NCI-H2029 (cell line): ENCODE measurements at regions not wholly inside any gene's neighbourhood (a gene's known extent, or its start where the extent isn't known, plus 50 kb on each side); places are given as distances from the start of the nearest gene placed in this dataset.
"Not testable (repeated sequence)": the region's sequence is repeated elsewhere in the genome, so short reads cannot be mapped to it uniquely, and the experiment has no call there.

Experiments
- DNase-seq: peaks from one replicate; lab custom pipeline; 2025; lab: John Stamatoyannopoulos, UW

- DNase-seq: no peak
These were observed 52.1 kb downstream of the PWWP3B start for GRCh38 chrX:106220177-106220576.

GRCh38 chrX:106243376-106243775, 75.3 kb downstream of the PWWP3B start:
- no peak for DNase-seq

- DNase-seq: no peak
These were observed 78.4 kb downstream of the PWWP3B start for GRCh38 chrX:106246511-106246910.

- no peak for DNase-seq
These were observed 79.1 kb downstream of the PWWP3B start for GRCh38 chrX:106247162-106247561.

- no peak for DNase-seq
These were observed 81.7 kb downstream of the PWWP3B start for GRCh38 chrX:106249706-106250379.

GRCh38 chrX:106263817-106264216, 95.7 kb downstream of the PWWP3B start:
- DNase-seq: no peak

- not testable (repeated sequence) for DNase-seq
These were observed 106.0 kb downstream of the PWWP3B start for GRCh38 chrX:106273947-106274587.

- DNase-seq: not testable (repeated sequence)
These were observed 107.1 kb downstream of the PWWP3B start for GRCh38 chrX:106275172-106275571.

- DNase-seq: no peak
These were observed 110.8 kb downstream of the PWWP3B start for GRCh38 chrX:106278951-106279350.

GRCh38 chrX:106281383-106281782, 113.3 kb downstream of the PWWP3B start:
- DNase-seq: no peak

- DNase-seq: no peak
These were observed 115.7 kb downstream of the PWWP3B start for GRCh38 chrX:106283841-106284240.

GRCh38 chrX:106284431-106285025, 116.4 kb downstream of the PWWP3B start:
- no peak for DNase-seq

GRCh38 chrX:106286053-106286650, 118.0 kb downstream of the PWWP3B start:
- no peak for DNase-seq

- DNase-seq: not testable (repeated sequence)
These were observed 122.7 kb downstream of the PWWP3B start for GRCh38 chrX:106290778-106291177.

GRCh38 chrX:106291779-106292390, 123.8 kb downstream of the PWWP3B start:
- not testable (repeated sequence) for DNase-seq

GRCh38 chrX:106300239-106300638, 132.1 kb downstream of the PWWP3B start:
- DNase-seq: no peak

GRCh38 chrX:106300656-106301055, 132.6 kb downstream of the PWWP3B start:
- DNase-seq: no peak

- no peak for DNase-seq
These were observed 134.2 kb downstream of the PWWP3B start for GRCh38 chrX:106302304-106302703.

GRCh38 chrX:106306391-106306947, 138.4 kb downstream of the PWWP3B start:
- no peak for DNase-seq

GRCh38 chrX:106323357-106323756, 155.3 kb downstream of the PWWP3B start:
- no peak for DNase-seq

- DNase-seq: no peak
These were observed 163.5 kb downstream of the PWWP3B start for GRCh38 chrX:106331606-106332005.

GRCh38 chrX:106341823-106342222, 173.7 kb downstream of the PWWP3B start:
- DNase-seq: no peak
